Right lobe of liver (tissue), 4 donors: ENCODE measurements at regions not wholly inside any gene's neighbourhood (a gene's known extent, or its start where the extent isn't known, plus 50 kb on each side); places are given as distances from the start of the nearest gene placed in this dataset.

ENCODE experiments used
- POLR2A ChIP-seq: fragments of 450-650 bp; IDR thresholded peaks from one replicate; pipeline ENCODE4 v1.6.1; 2017; ENCODE audit warnings: antibody characterized with exemption, mild to moderate bottlenecking
- TF ChIP-seq, protein P1 (sequence below), 4 donors: fragments of 200-600 bp in 3 of 4; fragments of 450-650 bp in 1 of 4; IDR thresholded peaks; one replicate each; pipeline versions ENCODE4 v1.5.1 to v1.8.0; 2016 to 2022; ENCODE audit warnings: antibody characterized with exemption in 4 of 4, mild to moderate bottlenecking in 2 of 4
- donor health status: DM: no; HTN: no; CAD: no.
- donor health status: DM: no; HTN: no; CAD: no.
- donor health status: DM: no; HTN: yes; CAD: no.

GRCh38 chr3:193769437-193769836 lies 176.4 kb downstream of the OPA1 start:
- no peak for TF ChIP-seq POLR2A
- TF ChIP-seq, protein P1, sequence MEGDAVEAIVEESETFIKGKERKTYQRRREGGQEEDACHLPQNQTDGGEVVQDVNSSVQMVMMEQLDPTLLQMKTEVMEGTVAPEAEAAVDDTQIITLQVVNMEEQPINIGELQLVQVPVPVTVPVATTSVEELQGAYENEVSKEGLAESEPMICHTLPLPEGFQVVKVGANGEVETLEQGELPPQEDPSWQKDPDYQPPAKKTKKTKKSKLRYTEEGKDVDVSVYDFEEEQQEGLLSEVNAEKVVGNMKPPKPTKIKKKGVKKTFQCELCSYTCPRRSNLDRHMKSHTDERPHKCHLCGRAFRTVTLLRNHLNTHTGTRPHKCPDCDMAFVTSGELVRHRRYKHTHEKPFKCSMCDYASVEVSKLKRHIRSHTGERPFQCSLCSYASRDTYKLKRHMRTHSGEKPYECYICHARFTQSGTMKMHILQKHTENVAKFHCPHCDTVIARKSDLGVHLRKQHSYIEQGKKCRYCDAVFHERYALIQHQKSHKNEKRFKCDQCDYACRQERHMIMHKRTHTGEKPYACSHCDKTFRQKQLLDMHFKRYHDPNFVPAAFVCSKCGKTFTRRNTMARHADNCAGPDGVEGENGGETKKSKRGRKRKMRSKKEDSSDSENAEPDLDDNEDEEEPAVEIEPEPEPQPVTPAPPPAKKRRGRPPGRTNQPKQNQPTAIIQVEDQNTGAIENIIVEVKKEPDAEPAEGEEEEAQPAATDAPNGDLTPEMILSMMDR (IDR thresholded peaks at IDR 0.05) = no peak
